Skeletal muscle tissue (tissue), 3 donors: ENCODE measurements at regions not wholly inside any gene's neighbourhood (a gene's known extent, or its start where the extent isn't known, plus 50 kb on each side); places are given as distances from the start of the nearest gene placed in this dataset.

Source experiments
- H3K27ac ChIP-seq: one replicate; pipeline ENCODE4 v1.7.0; 2013; ENCODE audit warnings: mild to moderate bottlenecking, low read depth, low read length, inconsistent platforms
- H3K27me3 ChIP-seq, 3 donors: one replicate each; pipeline ENCODE4 v1.7.0; 2013; ENCODE audit warnings: low read length in 3 of 3; ENCODE audit not compliant: control insufficient read depth in 3 of 3, insufficient read depth in 3 of 3
- H3K36me3 ChIP-seq, 3 donors: one replicate each; pipeline ENCODE4 v1.7.0; 2013; ENCODE audit warnings: low read length in 3 of 3; ENCODE audit not compliant: control insufficient read depth in 3 of 3, insufficient read depth in 3 of 3
- H3K4me1 ChIP-seq, 3 donors: one replicate each; pipeline ENCODE4 v1.7.0; 2013; ENCODE audit warnings: low read length in 3 of 3, mild to moderate bottlenecking in 3 of 3; ENCODE audit not compliant: control insufficient read depth in 3 of 3, insufficient read depth in 3 of 3
- H3K4me3 ChIP-seq, 3 donors: one replicate each; pipeline ENCODE4 v1.7.0; 2013; ENCODE audit warnings: low read length in 3 of 3
- H3K9ac ChIP-seq, 3 donors: one replicate each; pipeline ENCODE4 v1.7.0; 2013; ENCODE audit warnings: low read length in 3 of 3, mild to moderate bottlenecking in 3 of 3, moderate library complexity in 2 of 3, low read depth in 1 of 3
- H3K9me3 ChIP-seq, 3 donors: one replicate each; pipeline ENCODE4 v1.7.0; 2013; ENCODE audit warnings: low read length in 3 of 3; ENCODE audit not compliant: control insufficient read depth in 3 of 3
- donor health status: Osteomylitis.

GRCh38 chr2:84373391-84373790 lies 85.7 kb downstream of the SUCLG1 start:
- Histone ChIP-seq H3K36me3 (no peaks in the 10 kb centered on the region), H3K9me3 (peaks cover 0 to 2% (median 0%) of the 10 kb centered on the region in 3 donors), H3K4me3 (no peak overlapping the region), H3K4me1 (no peaks in the 10 kb centered on the region), H3K9ac (no peak overlapping the region), H3K27me3 (no peaks in the 10 kb centered on the region), H3K27ac (no peak overlapping the region)

GRCh38 chr2:84362541-84362940 lies 96.5 kb downstream of the SUCLG1 start:
- Histone ChIP-seq H3K4me1 (no peaks in the 10 kb centered on the region), H3K9me3 (peaks cover 0 to 3% (median 0%) of the 10 kb centered on the region in 3 donors)

GRCh38 chr2:84338069-84338468 lies 121.0 kb downstream of the SUCLG1 start:
- H3K9me3 ChIP-seq = no peaks in the 10 kb centered on the region
- H3K9ac ChIP-seq = no peak overlapping the region
- no peaks in the 10 kb centered on the region for H3K36me3 ChIP-seq
- H3K27me3 ChIP-seq = no peaks in the 10 kb centered on the region
- H3K27ac ChIP-seq = no peak overlapping the region
- no peak overlapping the region for H3K4me3 ChIP-seq
- H3K4me1 ChIP-seq = no peaks in the 10 kb centered on the region

More at GRCh38 chr2:84362541-84362940, 96.5 kb downstream of the SUCLG1 start:
- Histone ChIP-seq H3K9ac (no peak overlapping the region), H3K27me3 (no peaks in the 10 kb centered on the region), H3K4me3 (no peak overlapping the region), H3K36me3 (no peaks in the 10 kb centered on the region), H3K27ac (no peak overlapping the region)

GRCh38 chr2:84327645-84328249 lies 131.3 kb downstream of the SUCLG1 start:
- no peak overlapping the region for H3K9ac ChIP-seq
- H3K4me1 ChIP-seq = no peaks in the 10 kb centered on the region
- no peaks in the 10 kb centered on the region for H3K36me3 ChIP-seq
- no peak overlapping the region for H3K4me3 ChIP-seq
- no peaks in the 10 kb centered on the region for H3K9me3 ChIP-seq
- H3K27me3 ChIP-seq = peaks cover 0 to 5% (median 1%) of the 10 kb centered on the region in 3 donors
- H3K27ac ChIP-seq = no peak overlapping the region

GRCh38 chr2:84326831-84327432 lies 132.1 kb downstream of the SUCLG1 start:
- Histone ChIP-seq H3K9me3 (no peaks in the 10 kb centered on the region), H3K4me1 (no peaks in the 10 kb centered on the region), H3K4me3 (no peak overlapping the region)

GRCh38 chr2:84323890-84324289 lies 135.2 kb downstream of the SUCLG1 start:
- Histone ChIP-seq H3K9me3 (no peaks in the 10 kb centered on the region), H3K4me3 (no peak overlapping the region), H3K36me3 (no peaks in the 10 kb centered on the region), H3K27ac (no peak overlapping the region), H3K9ac (no peak overlapping the region), H3K4me1 (no peaks in the 10 kb centered on the region), H3K27me3 (peaks cover 0 to 5% (median 2%) of the 10 kb centered on the region in 3 donors)

More at GRCh38 chr2:84326831-84327432, 132.1 kb downstream of the SUCLG1 start:
- H3K9ac ChIP-seq = no peak overlapping the region
- no peak overlapping the region for H3K27ac ChIP-seq
- H3K27me3 ChIP-seq = peaks cover 0 to 5% (median 5%) of the 10 kb centered on the region in 3 donors
- H3K36me3 ChIP-seq = no peaks in the 10 kb centered on the region

GRCh38 chr2:84320940-84321339 lies 138.1 kb downstream of the SUCLG1 start:
- Histone ChIP-seq H3K36me3 (no peaks in the 10 kb centered on the region), H3K27me3 (peaks cover 0 to 5% (median 2%) of the 10 kb centered on the region in 3 donors), H3K4me3 (no peak overlapping the region), H3K9me3 (no peaks in the 10 kb centered on the region), H3K4me1 (no peaks in the 10 kb centered on the region), H3K9ac (no peak overlapping the region), H3K27ac (no peak overlapping the region)

GRCh38 chr2:84319581-84319980 lies 139.5 kb downstream of the SUCLG1 start:
- no peaks in the 10 kb centered on the region for H3K36me3 ChIP-seq
- H3K4me1 ChIP-seq = no peaks in the 10 kb centered on the region
- no peak overlapping the region for H3K4me3 ChIP-seq
- no peaks in the 10 kb centered on the region for H3K9me3 ChIP-seq
- peaks cover 0 to 5% (median 2%) of the 10 kb centered on the region in 3 donors for H3K27me3 ChIP-seq
- H3K9ac ChIP-seq = no peak overlapping the region
- H3K27ac ChIP-seq = no peak overlapping the region

- Histone ChIP-seq H3K27me3 (no peaks in the 10 kb centered on the region), H3K9me3 (no peaks in the 10 kb centered on the region)
Observed at GRCh38 chr2:84317135-84317534, 141.9 kb downstream of the SUCLG1 start.

GRCh38 chr2:84314901-84315330 lies 144.2 kb downstream of the SUCLG1 start:
- H3K9me3 ChIP-seq = no peaks in the 10 kb centered on the region
- no peaks in the 10 kb centered on the region for H3K27me3 ChIP-seq

More at GRCh38 chr2:84317135-84317534, 141.9 kb downstream of the SUCLG1 start:
- no peaks in the 10 kb centered on the region for H3K4me1 ChIP-seq
- H3K4me3 ChIP-seq = no peak overlapping the region
- H3K9ac ChIP-seq = no peak overlapping the region
- H3K36me3 ChIP-seq = no peaks in the 10 kb centered on the region
- H3K27ac ChIP-seq = no peak overlapping the region

More at GRCh38 chr2:84314901-84315330, 144.2 kb downstream of the SUCLG1 start:
- Histone ChIP-seq H3K36me3 (no peaks in the 10 kb centered on the region), H3K4me1 (no peaks in the 10 kb centered on the region), H3K9ac (no peak overlapping the region), H3K27ac (no peak overlapping the region), H3K4me3 (no peak overlapping the region)
